ENCODE measurements at regions not wholly inside any gene's neighbourhood (a gene's known extent, or its start where the extent isn't known, plus 50 kb on each side); places are given as distances from the start of the nearest gene placed in this dataset.
A peak's percentile ranks its signal among the peaks of the same experiment; 100 is the strongest.

- Mint-ChIP-seq H3K27ac (no peak overlapping the region), H3K4me1 (ENCODE audit: low read depth in 2 of 2) (no peaks in the 10 kb centered on the region), H3K4me3 (no peak overlapping the region), H3K9me3 (peaks cover 26% of the 10 kb centered on the region), H3K36me3 (peaks cover 17% of the 10 kb centered on the region), H3K27me3 (peaks cover 3 to 10% of the 10 kb centered on the region in 2 donors)
- ATAC-seq (no peak), DNase-seq (ENCODE audit: low spot score) (no peak)
Measured at GRCh38 chr2:133809485-133809884, 241.2 kb upstream of the NCKAP5 start.

DNA sequence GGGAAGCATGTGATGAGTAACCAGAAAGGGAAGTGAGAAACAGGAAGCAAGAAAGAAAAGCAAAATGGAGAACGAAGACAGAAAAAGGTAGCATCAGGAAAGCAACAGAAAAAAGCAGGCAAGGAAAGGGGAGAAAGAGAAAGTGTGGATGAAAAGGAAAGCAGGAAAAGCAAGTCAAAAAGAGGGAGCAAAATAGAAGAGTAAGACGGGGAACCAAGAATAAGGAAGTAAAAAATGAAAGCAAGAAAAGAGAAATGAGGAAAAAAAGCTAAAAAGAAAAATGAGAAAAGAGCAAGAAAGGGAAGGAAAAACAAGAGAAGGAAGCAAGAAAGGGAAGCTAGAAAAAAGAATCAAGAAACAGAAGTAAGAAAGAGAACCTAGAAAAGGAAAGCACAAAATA is 242.3 kb upstream of the NCKAP5 start:
- H3K4me1 Mint-ChIP-seq (ENCODE audit: low read depth in 2 of 2): no peaks in the 10 kb centered on the region
- peaks cover 17% of the 10 kb centered on the region for H3K36me3 Mint-ChIP-seq
- H3K9me3 Mint-ChIP-seq: peaks cover 26% of the 10 kb centered on the region
- ATAC-seq (no peak), DNase-seq (ENCODE audit: low spot score) (no peak)
- no peak overlapping the region for H3K27ac Mint-ChIP-seq
- peaks cover 3 to 10% of the 10 kb centered on the region in 2 donors for H3K27me3 Mint-ChIP-seq
- no peak overlapping the region for H3K4me3 Mint-ChIP-seq

GRCh38 chr2:133811409-133812125 is 243.3 kb upstream of the NCKAP5 start:
- H3K4me1 Mint-ChIP-seq (ENCODE audit: low read depth in 2 of 2): no peaks in the 10 kb centered on the region
- H3K27me3 Mint-ChIP-seq: peaks cover 3 to 10% of the 10 kb centered on the region in 2 donors
- DNase-seq (ENCODE audit: low spot score) (no peak), ATAC-seq (no peak)
- no peak overlapping the region for H3K4me3 Mint-ChIP-seq
- peaks cover 17% of the 10 kb centered on the region for H3K36me3 Mint-ChIP-seq
- H3K9me3 Mint-ChIP-seq: peaks cover 26% of the 10 kb centered on the region
- no peak overlapping the region for H3K27ac Mint-ChIP-seq

DNA sequence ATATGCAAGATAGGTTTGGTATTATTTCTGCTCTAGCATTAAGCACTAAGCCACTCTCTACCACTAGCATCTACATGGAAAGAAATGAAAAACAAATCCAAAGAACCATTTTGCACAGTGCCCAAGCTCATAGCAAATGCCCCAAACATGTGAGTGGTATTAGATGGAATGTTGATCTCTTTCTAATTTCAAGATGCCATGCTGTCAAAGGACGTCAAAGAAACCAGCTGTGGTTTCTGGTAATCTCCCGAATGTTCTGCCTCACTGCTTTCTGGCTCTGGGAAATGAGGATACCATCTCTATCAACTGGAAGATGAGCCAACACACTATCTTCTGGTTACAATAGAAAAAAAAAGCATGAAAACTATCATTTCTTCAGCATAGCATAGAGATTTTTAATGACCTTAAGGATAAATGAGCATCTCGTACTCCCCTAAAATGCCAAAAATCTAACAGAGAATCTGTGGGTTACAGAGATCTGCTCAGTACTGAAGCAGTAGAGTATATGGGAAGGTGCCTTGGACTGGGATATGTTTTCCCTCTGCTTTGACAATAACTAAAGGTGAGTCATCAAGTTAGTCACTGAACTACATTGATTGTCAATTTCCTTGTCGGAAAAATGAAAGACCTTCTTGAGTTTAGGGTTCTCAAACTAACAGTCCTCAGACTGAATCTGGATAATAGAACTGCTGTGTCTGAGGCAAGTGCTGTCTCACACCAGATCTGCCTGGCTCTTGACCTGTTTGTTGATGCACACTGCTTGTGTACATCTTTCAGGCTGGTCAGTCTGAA is 244.8 kb upstream of the NCKAP5 start:
- Mint-ChIP-seq H3K27me3 (peaks cover 3 to 10% of the 10 kb centered on the region in 2 donors), H3K9me3 (peaks cover 26% of the 10 kb centered on the region), H3K4me3 (no peak overlapping the region), H3K36me3 (peaks cover 17% of the 10 kb centered on the region), H3K27ac (no peak overlapping the region), H3K4me1 (ENCODE audit: low read depth in 2 of 2) (peaks cover 0 to 1% of the 10 kb centered on the region in 2 donors)
- no peak for ATAC-seq
- no peak for DNase-seq (ENCODE audit: low spot score)

DNA sequence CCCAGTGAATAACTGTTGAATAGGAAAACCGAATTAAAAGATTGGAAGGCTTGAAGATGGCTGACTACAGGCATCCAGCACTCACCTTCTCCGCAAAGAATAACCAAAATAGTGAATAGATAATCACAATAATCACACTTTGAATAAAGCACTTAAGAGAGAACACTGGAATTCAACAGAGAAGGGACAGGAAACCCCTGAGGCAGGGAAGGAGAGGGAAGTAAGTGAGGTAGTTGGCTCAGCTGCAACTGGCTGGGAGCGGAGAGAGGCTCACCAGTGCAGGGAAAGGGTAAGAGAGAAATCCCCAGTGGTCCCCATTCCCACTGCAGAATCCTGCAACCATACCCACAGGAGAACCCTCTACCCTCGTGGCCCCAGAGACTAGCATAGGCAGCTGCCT is 246.6 kb upstream of the NCKAP5 start:
- Mint-ChIP-seq H3K4me3 (no peak overlapping the region), H3K27ac (no peak overlapping the region), H3K9me3 (peaks cover 16% of the 10 kb centered on the region), H3K27me3 (peaks cover 3 to 10% of the 10 kb centered on the region in 2 donors), H3K4me1 (ENCODE audit: low read depth in 2 of 2) (peaks cover 0 to 5% of the 10 kb centered on the region in 2 donors), H3K36me3 (peaks cover 7% of the 10 kb centered on the region)
- ATAC-seq (no peak), DNase-seq (ENCODE audit: low spot score) (no peak)

DNA sequence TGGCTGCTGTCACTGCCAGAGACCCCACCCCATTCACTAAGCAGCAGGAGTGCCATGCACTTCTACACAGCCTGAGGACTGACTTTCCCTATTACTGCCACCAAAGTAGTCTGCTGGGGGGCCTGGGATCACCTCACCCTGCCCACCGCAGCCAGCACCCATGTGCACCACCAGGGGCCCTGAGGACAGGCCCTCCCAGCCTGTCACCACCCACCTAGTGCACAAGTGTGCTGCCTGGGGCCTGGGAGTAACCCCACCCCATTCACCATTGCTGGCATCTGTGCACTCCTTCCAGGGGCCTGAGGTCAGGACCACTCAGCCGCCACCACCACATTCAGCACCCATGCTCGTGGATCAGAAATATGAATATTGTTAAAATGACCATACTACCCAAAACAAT is 247.8 kb upstream of the NCKAP5 start:
- DNase-seq (ENCODE audit: low spot score): no peak
- H3K36me3 Mint-ChIP-seq: no peaks in the 10 kb centered on the region
- peak; percentile 20 to 46 for ATAC-seq
- H3K4me1 Mint-ChIP-seq (ENCODE audit: low read depth in 2 of 2): peaks cover 0 to 5% of the 10 kb centered on the region in 2 donors
- H3K27ac Mint-ChIP-seq: no peak overlapping the region
- peaks cover 9% of the 10 kb centered on the region for H3K9me3 Mint-ChIP-seq
- peaks cover 0 to 1% of the 10 kb centered on the region in 2 donors for H3K27me3 Mint-ChIP-seq
- no peak overlapping the region for H3K4me3 Mint-ChIP-seq

DNA sequence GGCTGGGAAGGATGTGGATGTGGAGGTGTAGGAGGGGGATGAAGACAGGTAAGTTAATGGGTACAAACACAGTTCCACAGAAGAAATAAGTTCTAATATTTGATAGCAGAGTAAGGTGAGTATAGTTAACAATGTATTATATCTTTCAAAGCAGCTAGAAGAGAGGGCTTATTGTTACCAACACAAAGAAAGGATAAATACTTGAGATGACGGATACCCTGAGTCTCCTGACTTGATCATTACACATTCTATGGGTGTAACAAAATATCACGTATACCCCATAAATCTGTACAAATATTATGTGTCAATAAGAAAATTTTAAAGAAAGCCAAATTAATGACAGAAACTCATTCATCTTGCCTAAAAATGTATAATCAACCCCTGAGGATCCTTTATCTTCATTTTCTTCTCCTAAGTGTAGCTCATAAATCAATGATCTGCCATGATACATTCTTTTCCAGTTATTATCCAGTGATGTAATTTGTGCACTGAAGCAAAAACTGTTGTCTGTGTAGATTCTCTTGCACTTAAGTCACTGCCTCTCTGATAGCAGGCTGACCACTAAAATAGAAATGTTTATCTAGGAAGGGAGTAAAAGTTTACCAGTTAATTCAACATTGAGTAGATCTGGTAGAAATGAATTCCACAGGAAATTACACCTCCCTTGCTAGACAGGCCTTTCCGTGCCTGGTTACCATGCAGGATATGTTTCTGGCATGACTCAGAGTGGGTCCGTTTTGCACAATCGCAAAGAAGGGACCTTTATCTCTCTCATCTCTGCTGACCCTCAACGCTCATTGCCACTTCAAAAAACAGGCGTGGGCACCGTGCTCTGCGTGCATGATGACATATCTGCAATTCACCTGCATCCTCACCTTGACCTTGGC is 249.7 kb upstream of the NCKAP5 start:
- DNase-seq (ENCODE audit: low spot score) (no peak), ATAC-seq (no peak)
- Mint-ChIP-seq H3K27me3 (no peaks in the 10 kb centered on the region), H3K4me1 (ENCODE audit: low read depth in 2 of 2) (peaks cover 0 to 5% of the 10 kb centered on the region in 2 donors), H3K4me3 (no peak overlapping the region), H3K36me3 (no peaks in the 10 kb centered on the region), H3K9me3 (no peaks in the 10 kb centered on the region), H3K27ac (no peak overlapping the region)

DNA sequence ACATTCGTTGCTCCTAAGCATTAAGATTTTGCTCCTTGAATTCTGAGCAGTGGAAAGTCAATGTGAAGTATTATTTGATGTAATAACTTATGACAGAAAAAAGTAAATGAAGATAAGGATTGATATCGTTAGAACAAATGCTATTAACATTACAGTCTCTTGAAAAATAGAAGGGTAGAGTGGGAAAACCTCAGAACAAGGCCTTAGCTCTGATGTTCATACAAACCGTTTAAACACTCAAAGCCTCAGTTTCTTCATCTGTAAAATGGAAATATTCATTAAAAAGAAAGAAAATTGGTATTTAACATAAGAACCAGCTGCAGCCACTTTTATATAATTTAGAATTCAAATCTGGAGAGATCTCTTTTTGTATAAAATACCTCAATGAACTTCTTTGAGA is 250.4 kb upstream of the NCKAP5 start:
- ATAC-seq: no peak

GRCh38 chr2:133819906-133820305 is 251.6 kb upstream of the NCKAP5 start:
- peaks cover 0 to 5% of the 10 kb centered on the region in 2 donors for H3K4me1 Mint-ChIP-seq (ENCODE audit: low read depth in 2 of 2)
- no peak overlapping the region for H3K4me3 Mint-ChIP-seq
- no peaks in the 10 kb centered on the region for H3K9me3 Mint-ChIP-seq
- H3K36me3 Mint-ChIP-seq: no peaks in the 10 kb centered on the region
- DNase-seq (ENCODE audit: low spot score) (no peak), ATAC-seq (peak; percentile 17 to 29)
- H3K27ac Mint-ChIP-seq: no peak overlapping the region
- H3K27me3 Mint-ChIP-seq: no peaks in the 10 kb centered on the region

More for the DNA sequence above, 250.4 kb upstream of the NCKAP5 start:
- H3K4me3 Mint-ChIP-seq: no peak overlapping the region
- H3K36me3 Mint-ChIP-seq: no peaks in the 10 kb centered on the region
- no peaks in the 10 kb centered on the region for H3K27me3 Mint-ChIP-seq
- peaks cover 0 to 5% of the 10 kb centered on the region in 2 donors for H3K4me1 Mint-ChIP-seq (ENCODE audit: low read depth in 2 of 2)
- H3K9me3 Mint-ChIP-seq: no peaks in the 10 kb centered on the region
- no peak for DNase-seq (ENCODE audit: low spot score)
- H3K27ac Mint-ChIP-seq: no peak overlapping the region

- DNase-seq (ENCODE audit: low spot score) (no peak), ATAC-seq (no peak)
- no peak overlapping the region for H3K27ac Mint-ChIP-seq
Measured at GRCh38 chr2:133821107-133821760, 253.0 kb upstream of the NCKAP5 start.

GRCh38 chr2:133822517-133823225 is 254.4 kb upstream of the NCKAP5 start:
- no peaks in the 10 kb centered on the region for H3K9me3 Mint-ChIP-seq
- H3K27ac Mint-ChIP-seq: no peak overlapping the region
- ATAC-seq (no peak), DNase-seq (ENCODE audit: low spot score) (no peak)
- no peak overlapping the region for H3K4me3 Mint-ChIP-seq
- H3K27me3 Mint-ChIP-seq: peaks cover under 1 to 6% of the 10 kb centered on the region in 2 donors
- H3K36me3 Mint-ChIP-seq: no peaks in the 10 kb centered on the region
- H3K4me1 Mint-ChIP-seq (ENCODE audit: low read depth in 2 of 2): peaks cover 0 to 5% of the 10 kb centered on the region in 2 donors

More at GRCh38 chr2:133821107-133821760, 253.0 kb upstream of the NCKAP5 start:
- no peak overlapping the region for H3K4me3 Mint-ChIP-seq
- H3K27me3 Mint-ChIP-seq: no peaks in the 10 kb centered on the region
- H3K36me3 Mint-ChIP-seq: no peaks in the 10 kb centered on the region
- peaks cover 0 to 5% of the 10 kb centered on the region in 2 donors for H3K4me1 Mint-ChIP-seq (ENCODE audit: low read depth in 2 of 2)
- H3K9me3 Mint-ChIP-seq: no peaks in the 10 kb centered on the region

DNA sequence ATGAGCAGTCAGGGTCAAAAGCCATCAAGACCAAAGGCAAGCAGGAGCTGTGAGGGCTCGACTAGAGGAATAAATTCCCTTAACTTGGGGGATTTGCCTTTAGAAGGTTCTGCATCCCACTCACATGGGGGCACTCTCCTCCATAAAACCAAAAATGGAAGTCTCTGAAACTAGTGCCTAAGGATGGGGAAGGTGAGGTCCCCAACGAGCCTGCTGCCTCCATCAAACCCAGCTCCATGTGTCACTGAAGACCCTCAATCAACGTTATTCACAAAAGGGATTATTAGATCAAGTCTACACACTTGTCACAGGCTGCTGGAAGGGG is 254.9 kb upstream of the NCKAP5 start:
- DNase-seq (ENCODE audit: low spot score) (no peak), ATAC-seq (no peak)
- no peak overlapping the region for H3K27ac Mint-ChIP-seq
- no peak overlapping the region for H3K4me3 Mint-ChIP-seq
- H3K4me1 Mint-ChIP-seq (ENCODE audit: low read depth in 2 of 2): peaks cover 0 to 2% of the 10 kb centered on the region in 2 donors
- no peaks in the 10 kb centered on the region for H3K9me3 Mint-ChIP-seq
- peaks cover 5 to 11% of the 10 kb centered on the region in 2 donors for H3K27me3 Mint-ChIP-seq
- no peaks in the 10 kb centered on the region for H3K36me3 Mint-ChIP-seq

DNA sequence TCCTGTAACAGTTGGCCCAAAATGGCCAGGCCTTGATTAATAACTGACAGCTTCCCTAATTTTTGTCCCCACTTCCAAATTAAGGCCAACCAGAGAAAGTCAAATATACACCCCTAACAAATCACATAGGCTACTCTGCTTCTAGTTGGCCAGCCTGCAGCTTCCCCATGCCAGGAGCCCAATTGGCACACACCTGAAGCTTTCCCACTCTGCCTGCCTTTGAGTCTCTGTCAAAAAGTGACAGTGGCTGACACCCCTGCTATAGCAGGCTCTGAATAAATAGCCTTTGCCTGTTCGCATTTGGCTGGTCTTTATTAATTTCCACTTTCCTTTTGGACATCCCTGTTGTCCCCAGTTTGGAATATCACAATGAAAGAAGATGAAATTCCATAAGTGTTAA is 256.6 kb upstream of the NCKAP5 start:
- ATAC-seq (no peak), DNase-seq (ENCODE audit: low spot score) (no peak)
- Mint-ChIP-seq H3K36me3 (no peaks in the 10 kb centered on the region), H3K4me1 (ENCODE audit: low read depth in 2 of 2) (no peaks in the 10 kb centered on the region), H3K9me3 (no peaks in the 10 kb centered on the region), H3K27me3 (peaks cover 5 to 11% of the 10 kb centered on the region in 2 donors), H3K27ac (no peak overlapping the region), H3K4me3 (no peak overlapping the region)
